Mucosa of rectum (tissue), 2 donors: ENCODE measurements at regions not wholly inside any gene's neighbourhood (a gene's known extent, or its start where the extent isn't known, plus 50 kb on each side); places are given as distances from the start of the nearest gene placed in this dataset.
"Not testable (repeated sequence)": the region's sequence is repeated elsewhere in the genome, so short reads cannot be mapped to it uniquely, and the experiment has no call there.

Experiments used
- H3K27ac ChIP-seq, 2 donors: one replicate each; pipeline ENCODE4 v1.7.0; 2013; ENCODE audit warnings: inconsistent platforms in 2 of 2, low read depth in 2 of 2, low read length in 2 of 2
- H3K27me3 ChIP-seq, 2 donors: one replicate each; pipeline ENCODE4 v1.7.0; 2013; ENCODE audit warnings: low read length in 2 of 2; ENCODE audit not compliant: control insufficient read depth in 2 of 2, insufficient read depth in 2 of 2
- H3K36me3 ChIP-seq, 2 donors: one replicate each; pipeline ENCODE4 v1.7.0; 2013; ENCODE audit warnings: low read length in 2 of 2; ENCODE audit not compliant: control insufficient read depth in 2 of 2, insufficient read depth in 2 of 2
- H3K4me1 ChIP-seq, 2 donors: one replicate each; pipeline ENCODE4 v1.7.0; 2013; ENCODE audit warnings: low read length in 2 of 2, mild to moderate bottlenecking in 1 of 2; ENCODE audit not compliant: control insufficient read depth in 2 of 2, insufficient read depth in 2 of 2
- H3K4me3 ChIP-seq, 2 donors: one replicate each; pipeline ENCODE4 v1.7.0; 2013; ENCODE audit warnings: low read length in 2 of 2
- H3K9ac ChIP-seq, 2 donors: one replicate each; pipeline ENCODE4 v1.7.0; 2013; ENCODE audit warnings: low read length in 2 of 2, low read depth in 1 of 2, mild to moderate bottlenecking in 1 of 2
- H3K9me3 ChIP-seq, 2 donors: one replicate each; pipeline ENCODE4 v1.7.0; 2013; ENCODE audit warnings: low read length in 2 of 2; ENCODE audit not compliant: control insufficient read depth in 2 of 2
- donor health status: healthy.
- donor health status: Normal muscosa, but diverticular disease.

DNA sequence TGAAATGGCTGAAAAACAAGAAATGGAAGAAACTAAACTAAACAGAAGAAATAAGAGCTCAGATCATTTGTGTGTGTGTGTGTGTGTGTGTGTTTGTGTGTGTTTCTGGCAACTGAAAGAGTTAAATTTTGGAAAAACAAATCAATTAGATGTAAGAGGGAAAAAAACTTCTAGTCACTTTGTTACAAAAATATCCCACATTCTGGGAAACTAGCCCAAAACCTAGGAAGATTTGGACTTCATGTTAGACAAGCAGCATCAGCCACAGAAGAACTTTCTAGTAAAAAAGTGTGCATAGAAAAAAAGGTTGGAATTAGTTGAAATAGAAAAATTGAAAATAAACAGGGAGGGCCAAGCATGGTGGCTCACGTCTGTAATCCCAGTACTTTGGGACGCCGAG lies 111.6 kb upstream of the PRKG2 start:
- Histone ChIP-seq H3K27ac (no peak overlapping the region), H3K27me3 (no peaks in the 10 kb centered on the region), H3K9ac (no peak overlapping the region), H3K4me1 (no peaks in the 10 kb centered on the region), H3K9me3 (no peaks in the 10 kb centered on the region), H3K36me3 (no peaks in the 10 kb centered on the region), H3K4me3 (no peak overlapping the region)

DNA sequence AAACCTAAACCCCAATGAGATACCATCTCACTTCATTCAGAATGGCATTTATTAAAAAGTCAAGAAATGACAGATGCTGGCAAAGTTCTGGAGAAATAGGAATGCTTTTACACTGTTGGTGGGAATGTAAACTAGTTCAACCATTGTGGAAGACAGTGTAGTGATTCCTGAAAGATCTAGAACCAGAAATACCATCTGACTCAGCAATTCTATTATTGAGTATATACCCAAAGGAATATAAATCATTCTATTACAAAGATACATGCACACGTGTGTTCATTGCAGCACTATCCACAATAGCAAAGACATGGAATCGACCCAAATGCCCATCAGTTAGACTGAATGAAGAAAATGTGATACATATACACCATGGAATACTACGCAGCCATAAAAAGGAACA lies 109.6 kb upstream of the PRKG2 start:
- not testable (repeated sequence) for H3K4me3 ChIP-seq, H3K36me3 ChIP-seq, H3K27ac ChIP-seq, H3K9ac ChIP-seq, H3K9me3 ChIP-seq, H3K27me3 ChIP-seq, H3K4me1 ChIP-seq

DNA sequence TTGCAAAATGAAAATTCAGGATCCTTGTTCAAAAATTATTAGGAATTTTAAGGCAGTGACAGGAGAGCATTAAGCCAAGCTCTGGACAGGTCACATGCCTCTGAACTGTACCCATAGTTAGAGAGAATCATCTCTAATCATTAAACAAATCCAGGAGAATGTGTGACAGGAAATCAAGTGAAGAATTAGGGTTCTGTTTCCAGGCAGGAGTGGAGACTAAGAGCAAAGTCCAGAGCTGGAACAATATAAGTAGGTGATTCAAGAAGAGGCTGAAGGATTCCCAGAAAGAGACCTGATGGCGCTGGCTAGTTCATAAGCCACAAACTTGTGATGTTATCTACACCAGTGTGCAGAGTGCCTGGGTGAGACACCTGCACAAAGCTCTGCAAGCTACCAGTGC lies 104.6 kb upstream of the PRKG2 start:
- Histone ChIP-seq H3K27ac (no peak overlapping the region), H3K27me3 (no peaks in the 10 kb centered on the region), H3K4me1 (peaks cover 0 to 7% of the 10 kb centered on the region in 2 donors), H3K4me3 (no peak overlapping the region), H3K9me3 (no peaks in the 10 kb centered on the region), H3K9ac (no peak overlapping the region), H3K36me3 (no peaks in the 10 kb centered on the region)

DNA sequence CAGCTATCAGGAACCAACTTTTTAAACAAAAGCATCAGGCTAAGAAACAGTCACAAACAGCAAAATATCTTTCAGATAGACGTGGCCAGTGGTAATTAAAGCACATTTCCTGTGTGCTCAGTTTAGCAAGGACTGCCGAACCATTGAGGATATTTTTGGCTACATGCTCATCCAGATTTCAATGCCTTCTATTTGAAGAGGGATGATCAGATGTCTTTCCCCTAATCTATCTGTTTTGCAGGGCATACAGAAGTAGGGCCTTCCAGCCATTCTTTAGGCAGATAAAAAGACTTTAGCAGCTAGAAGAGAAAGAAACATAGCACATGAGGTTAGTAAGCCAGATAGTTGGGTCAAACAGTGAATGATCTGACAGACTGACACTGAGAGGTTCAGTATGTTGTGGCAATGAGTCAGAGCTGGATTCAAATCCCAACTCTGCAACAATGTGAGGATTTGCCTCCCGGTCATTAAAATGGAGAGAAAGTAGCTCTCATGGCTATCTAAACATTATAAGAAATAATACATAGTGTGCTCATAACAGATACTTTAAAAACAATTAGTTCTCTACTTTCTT lies 100.0 kb upstream of the PRKG2 start:
- H3K9ac ChIP-seq, result peak overlapping the region in 1 of 2 donors; percentile 61
- H3K4me3 ChIP-seq, result peak overlapping the region in 1 of 2 donors; percentile 11
- peaks cover 0 to 9% of the 10 kb centered on the region in 2 donors for H3K4me1 ChIP-seq
- H3K9me3 ChIP-seq, result no peaks in the 10 kb centered on the region
- H3K36me3 ChIP-seq, result no peaks in the 10 kb centered on the region
- peak overlapping the region; percentile 77 to 84 for H3K27ac ChIP-seq
- no peaks in the 10 kb centered on the region for H3K27me3 ChIP-seq

DNA sequence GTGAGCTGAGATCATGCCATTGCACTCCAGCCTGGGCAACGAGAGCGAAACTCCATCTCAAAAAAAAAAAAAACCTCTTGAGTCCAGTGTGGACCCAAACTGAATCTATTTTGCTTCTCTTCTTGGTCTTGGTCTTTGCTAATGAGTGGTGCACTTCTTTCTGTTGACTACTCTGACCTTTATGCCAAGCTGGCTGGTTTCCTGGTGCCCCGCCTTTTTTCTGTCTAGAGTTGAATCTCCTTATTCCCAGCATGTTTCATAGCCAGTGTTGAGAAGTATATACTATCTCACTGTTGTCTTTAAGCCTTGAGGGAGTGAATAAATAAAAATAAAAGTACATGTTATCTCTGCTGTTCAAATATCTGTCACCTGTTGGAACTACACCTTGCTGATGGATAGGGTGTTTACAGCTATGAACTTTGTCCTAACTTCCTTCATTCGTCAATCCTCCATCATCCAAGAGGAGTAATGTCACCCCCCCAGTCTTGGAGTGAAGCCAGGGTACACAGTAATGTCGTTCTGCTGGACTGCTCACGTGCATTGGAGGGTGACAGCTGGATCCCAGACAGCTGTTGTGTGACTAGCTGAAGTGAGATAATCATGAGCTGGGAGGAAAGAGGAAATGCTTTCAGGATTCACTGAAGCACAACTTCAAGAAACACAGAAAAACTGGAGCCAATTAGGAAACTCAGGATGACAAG lies 99.3 kb upstream of the PRKG2 start:
- H3K9me3 ChIP-seq, result no peaks in the 10 kb centered on the region
- H3K4me3 ChIP-seq, result peak overlapping the region in 1 of 2 donors; percentile 23
- H3K27me3 ChIP-seq, result no peaks in the 10 kb centered on the region
- H3K4me1 ChIP-seq, result peaks cover 0 to 9% of the 10 kb centered on the region in 2 donors
- peak overlapping the region; percentile 77 to 84 for H3K27ac ChIP-seq
- H3K9ac ChIP-seq, result peak overlapping the region in 1 of 2 donors; percentile 61
- H3K36me3 ChIP-seq, result no peaks in the 10 kb centered on the region

DNA sequence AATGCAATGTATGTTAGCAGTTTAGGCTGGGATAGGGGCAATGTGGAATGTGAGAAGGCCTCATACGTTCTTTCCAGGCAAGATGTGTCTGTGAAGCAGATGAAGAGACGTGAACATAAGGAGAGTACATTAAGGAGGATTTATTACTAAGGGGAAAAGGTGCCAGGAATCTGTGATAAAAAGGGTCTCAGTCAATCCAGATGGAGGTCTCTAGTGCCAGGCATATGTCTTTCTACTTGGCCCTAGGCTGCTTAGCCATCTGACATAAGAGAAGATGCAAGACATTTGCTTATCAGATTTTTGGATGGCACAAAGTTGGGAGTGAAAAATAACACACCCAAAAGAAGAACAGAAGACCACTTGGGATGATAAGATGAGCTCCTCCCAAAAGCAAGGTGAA lies 93.0 kb upstream of the PRKG2 start:
- H3K4me3 ChIP-seq, result no peak overlapping the region
- H3K9me3 ChIP-seq, result no peaks in the 10 kb centered on the region
- H3K27ac ChIP-seq, result no peak overlapping the region

DNA sequence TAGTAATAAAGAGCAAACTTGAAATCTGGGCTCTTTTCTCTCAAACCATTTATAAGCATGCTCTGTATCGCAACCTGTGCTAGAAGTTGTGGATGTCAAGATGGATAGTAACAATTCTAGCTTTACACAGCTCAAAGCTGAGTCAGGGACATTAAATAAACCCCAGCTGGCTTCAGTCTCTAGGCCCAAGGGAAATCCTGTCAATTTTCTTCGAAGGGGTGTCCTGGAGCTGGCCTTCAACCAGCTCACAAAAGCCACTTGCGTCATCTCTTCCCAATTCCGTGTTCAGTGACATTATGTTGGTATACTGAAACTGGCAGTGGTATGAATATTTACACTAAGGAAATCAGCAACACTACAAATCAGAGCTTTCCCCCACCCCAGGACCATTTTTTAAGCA lies 89.8 kb upstream of the PRKG2 start:
- no peak overlapping the region for H3K4me3 ChIP-seq
- H3K4me1 ChIP-seq, result no peaks in the 10 kb centered on the region
- no peak overlapping the region for H3K9ac ChIP-seq
- no peak overlapping the region for H3K27ac ChIP-seq
- no peaks in the 10 kb centered on the region for H3K36me3 ChIP-seq
- H3K27me3 ChIP-seq, result no peaks in the 10 kb centered on the region
- H3K9me3 ChIP-seq, result no peaks in the 10 kb centered on the region

More for the DNA sequence above, 93.0 kb upstream of the PRKG2 start:
- Histone ChIP-seq H3K36me3 (no peaks in the 10 kb centered on the region), H3K4me1 (no peaks in the 10 kb centered on the region), H3K9ac (no peak overlapping the region), H3K27me3 (no peaks in the 10 kb centered on the region)

DNA sequence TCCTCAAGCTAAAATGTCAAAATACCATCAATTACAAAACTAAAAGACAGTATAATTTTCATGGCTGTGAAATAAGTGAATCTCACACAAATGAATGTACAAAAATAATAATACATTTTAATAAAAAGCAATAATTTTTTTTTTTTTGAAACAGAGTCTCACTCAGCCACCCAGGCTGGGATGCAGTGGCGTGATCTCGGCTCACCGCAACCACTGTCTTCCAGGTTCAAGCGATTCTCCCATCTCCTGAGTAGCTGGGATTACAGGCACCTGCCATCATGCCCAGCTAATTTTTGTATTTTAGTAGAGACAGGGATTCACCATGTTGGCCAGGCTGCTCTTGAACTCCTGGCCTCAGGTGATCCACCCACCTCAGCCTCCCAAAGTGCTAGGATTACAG lies 85.3 kb upstream of the PRKG2 start:
- not testable (repeated sequence) for H3K27me3 ChIP-seq, H3K9me3 ChIP-seq, H3K4me1 ChIP-seq, H3K27ac ChIP-seq, H3K36me3 ChIP-seq, H3K4me3 ChIP-seq, H3K9ac ChIP-seq

DNA sequence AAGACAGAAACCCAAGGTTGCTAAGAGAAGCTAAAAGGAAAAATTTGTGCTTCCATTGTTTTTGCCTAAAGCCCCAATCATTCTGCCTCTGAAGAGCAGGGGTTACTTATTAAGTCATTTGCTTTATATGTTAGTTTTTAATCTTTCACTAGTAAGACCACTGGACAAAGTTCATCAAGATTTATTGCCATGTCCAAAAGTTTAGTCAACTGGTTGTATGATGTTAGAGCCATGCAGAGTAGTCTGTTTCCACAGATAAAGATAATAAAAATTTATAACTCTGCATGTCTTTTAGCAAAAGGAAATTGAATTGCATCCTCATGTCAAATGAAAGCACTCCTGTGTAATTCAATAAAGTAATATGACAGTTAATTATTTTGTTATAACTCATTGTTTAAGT lies 75.8 kb upstream of the PRKG2 start:
- no peak overlapping the region for H3K9ac ChIP-seq
- no peak overlapping the region for H3K4me3 ChIP-seq
- no peaks in the 10 kb centered on the region for H3K36me3 ChIP-seq
- H3K27ac ChIP-seq, result no peak overlapping the region
- H3K9me3 ChIP-seq, result no peaks in the 10 kb centered on the region
- no peaks in the 10 kb centered on the region for H3K27me3 ChIP-seq
- no peaks in the 10 kb centered on the region for H3K4me1 ChIP-seq

DNA sequence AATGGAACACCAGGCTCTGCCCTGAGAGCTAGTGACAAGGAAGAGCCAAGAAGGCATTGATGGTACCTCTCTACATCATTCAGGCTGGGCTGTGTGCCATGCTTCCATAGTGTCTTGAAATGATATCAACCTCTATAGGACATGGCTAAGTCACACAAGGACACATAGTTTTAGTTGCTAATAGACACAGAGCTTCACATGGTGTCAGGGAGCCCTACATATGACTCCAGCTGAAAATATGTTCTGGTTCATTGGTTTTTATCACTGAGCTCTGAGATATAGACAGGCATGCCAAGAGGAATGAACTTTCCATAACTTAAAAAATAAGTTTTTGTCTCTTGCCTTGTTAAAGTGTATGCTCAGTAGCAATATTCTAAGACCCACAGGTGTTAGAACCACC lies 72.1 kb upstream of the PRKG2 start:
- H3K27ac ChIP-seq, result no peak overlapping the region
- H3K4me1 ChIP-seq, result no peaks in the 10 kb centered on the region
- no peak overlapping the region for H3K9ac ChIP-seq
- H3K4me3 ChIP-seq, result no peak overlapping the region
- no peaks in the 10 kb centered on the region for H3K9me3 ChIP-seq
- no peaks in the 10 kb centered on the region for H3K36me3 ChIP-seq
- no peaks in the 10 kb centered on the region for H3K27me3 ChIP-seq
